HG03196 (cell line): ENCODE measurements at regions not wholly inside any gene's neighbourhood (a gene's known extent, or its start where the extent isn't known, plus 50 kb on each side); places are given as distances from the start of the nearest gene placed in this dataset.
A peak's percentile ranks its signal among the peaks of the same experiment; 100 is the strongest.
"Not testable (repeated sequence)": the region's sequence is repeated elsewhere in the genome, so short reads cannot be mapped to it uniquely, and the experiment has no call there.

Source experiments
- ATAC-seq: cut with Tn5 transposase; IDR thresholded peaks from one replicate; pipeline ENCODE4 v1.9.1; 2021; ENCODE audit not compliant: unreplicated experiment

DNA sequence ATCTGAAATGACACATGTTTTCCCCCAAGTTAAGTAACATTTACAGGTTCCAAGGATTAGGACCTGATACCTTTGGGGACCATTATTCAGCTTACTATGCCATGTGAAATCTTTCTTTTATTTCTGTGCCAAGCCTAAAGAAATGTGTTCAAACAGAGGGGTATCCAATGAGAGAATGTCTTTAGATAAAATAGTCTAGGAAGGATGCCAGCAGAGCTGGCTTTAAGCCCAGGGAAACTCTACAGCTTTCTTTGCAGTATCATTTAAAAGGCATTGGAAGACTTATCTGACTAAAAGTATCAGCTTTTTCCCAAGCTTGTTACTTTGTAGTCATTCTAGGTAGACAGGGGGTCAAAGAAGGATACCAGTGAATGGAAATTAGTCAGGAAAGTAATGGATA is 860.4 kb downstream of the PLA2G4A start:
- ATAC-seq: no peak

- no peak for ATAC-seq
These were observed 862.7 kb downstream of the PLA2G4A start for GRCh38 chr1:187691439-187691838.

- ATAC-seq: no peak
These were observed 864.0 kb downstream of the PLA2G4A start for GRCh38 chr1:187692799-187693198.

GRCh38 chr1:187696073-187696472 is 867.3 kb downstream of the PLA2G4A start:
- ATAC-seq: no peak

GRCh38 chr1:187703138-187704130 is 874.7 kb downstream of the PLA2G4A start:
- ATAC-seq: not testable (repeated sequence)

DNA sequence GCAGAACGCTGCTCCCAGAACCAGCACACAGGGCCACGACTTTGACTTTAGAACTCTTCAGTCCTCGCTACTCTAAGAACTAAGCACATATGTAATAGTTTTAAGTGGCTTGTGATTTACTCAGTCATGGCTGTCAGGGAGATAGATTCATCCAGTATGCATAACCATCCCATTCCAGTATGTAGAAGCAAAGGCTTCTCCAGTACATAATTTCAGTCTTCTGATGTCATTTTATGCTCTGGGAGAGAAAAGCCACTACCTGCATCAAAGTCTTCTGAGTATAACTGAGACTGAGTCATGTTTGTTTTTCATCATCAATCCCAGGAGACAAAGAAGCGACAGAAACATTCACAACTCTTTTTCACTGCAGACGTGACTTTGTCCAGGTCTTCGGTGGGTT is 885.7 kb downstream of the PLA2G4A start:
- no peak for ATAC-seq

- ATAC-seq: no peak
These were observed 886.7 kb downstream of the PLA2G4A start for GRCh38 chr1:187715483-187715882.

DNA sequence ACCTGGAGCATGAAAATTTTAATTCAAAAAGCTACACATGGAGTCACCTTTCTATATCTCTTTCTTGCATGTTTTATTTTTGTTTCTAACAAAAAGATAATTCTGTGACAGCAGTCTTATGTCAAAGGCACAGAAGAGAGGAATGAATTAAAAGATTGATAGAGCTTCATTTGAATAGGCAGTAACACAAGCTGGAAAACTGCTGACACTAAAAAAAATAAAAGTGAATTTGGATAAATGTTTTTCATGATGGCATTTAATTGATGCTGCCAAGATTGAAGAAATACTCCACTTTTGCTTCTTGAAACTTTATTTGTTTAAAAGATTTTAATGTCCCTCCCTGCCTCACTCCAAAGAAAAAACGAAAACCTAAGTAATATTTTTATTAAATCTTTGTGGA is 887.4 kb downstream of the PLA2G4A start:
- no peak for ATAC-seq

GRCh38 chr1:187718527-187718926 is 889.8 kb downstream of the PLA2G4A start:
- ATAC-seq: no peak

DNA sequence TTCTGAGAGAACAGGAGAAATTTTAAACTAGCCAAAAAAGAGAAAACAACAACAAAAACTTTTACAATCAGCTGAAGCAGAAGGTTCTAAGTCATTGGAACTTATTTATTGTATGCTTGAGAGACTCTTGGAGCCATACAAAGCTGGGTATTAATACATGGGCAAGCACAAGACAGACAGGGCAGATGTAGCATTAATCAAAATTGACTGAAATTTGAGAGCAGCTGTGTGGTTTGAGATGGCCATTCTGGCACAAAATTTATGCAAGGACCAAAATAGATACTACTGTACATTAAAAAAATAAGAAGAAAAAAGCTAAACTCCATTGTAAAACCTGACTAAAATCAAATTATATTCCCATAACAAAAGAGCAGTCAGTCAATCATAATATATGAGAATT is 892.5 kb downstream of the PLA2G4A start:
- no peak for ATAC-seq

- ATAC-seq: no peak
These were observed 896.5 kb downstream of the PLA2G4A start for GRCh38 chr1:187725216-187725615.

- ATAC-seq: no peak
These were observed 904.5 kb downstream of the PLA2G4A start for GRCh38 chr1:187733232-187733631.

GRCh38 chr1:187734427-187734826 is 905.7 kb downstream of the PLA2G4A start:
- ATAC-seq: no peak

- peak; percentile 82 for ATAC-seq
These were observed 915.9 kb downstream of the PLA2G4A start for GRCh38 chr1:187744665-187745064.

DNA sequence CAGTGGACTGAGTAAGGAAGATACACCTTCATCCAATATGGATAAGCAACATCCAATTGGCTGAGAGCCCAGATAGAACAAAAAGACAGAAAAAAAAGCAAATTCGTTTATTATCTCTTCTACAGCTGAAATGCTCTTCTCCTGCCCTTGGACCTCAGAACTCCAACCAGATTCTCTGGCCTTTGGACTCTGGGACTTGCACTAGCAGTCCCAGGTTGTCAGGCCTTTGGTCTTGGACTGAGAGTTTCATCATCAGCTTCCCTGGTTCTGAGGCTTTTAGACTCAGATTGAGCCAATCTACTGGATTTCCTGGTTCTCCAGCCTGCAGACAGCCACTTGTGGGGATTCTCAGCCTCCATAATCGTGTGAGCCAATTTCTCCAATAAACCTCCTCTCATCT is 926.8 kb downstream of the PLA2G4A start:
- ATAC-seq: no peak

DNA sequence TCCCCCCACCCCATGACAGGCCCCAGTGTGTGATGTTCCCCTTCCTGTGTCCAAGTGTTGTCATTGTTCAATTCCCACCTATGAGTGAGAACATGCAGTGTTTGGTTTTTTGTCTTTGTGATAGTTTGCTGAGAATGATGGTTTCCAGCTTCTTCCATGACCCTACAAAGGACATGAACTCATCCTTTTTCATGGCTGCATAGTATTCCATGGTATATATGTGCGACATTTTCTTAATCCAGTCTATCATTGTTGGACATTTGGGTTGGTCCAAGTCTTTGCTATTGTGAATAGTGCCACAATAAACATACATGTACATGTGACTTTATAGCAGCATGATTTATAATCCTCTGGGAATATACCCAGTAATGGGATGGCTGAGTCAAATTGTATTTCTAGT is 927.9 kb downstream of the PLA2G4A start:
- not testable (repeated sequence) for ATAC-seq

DNA sequence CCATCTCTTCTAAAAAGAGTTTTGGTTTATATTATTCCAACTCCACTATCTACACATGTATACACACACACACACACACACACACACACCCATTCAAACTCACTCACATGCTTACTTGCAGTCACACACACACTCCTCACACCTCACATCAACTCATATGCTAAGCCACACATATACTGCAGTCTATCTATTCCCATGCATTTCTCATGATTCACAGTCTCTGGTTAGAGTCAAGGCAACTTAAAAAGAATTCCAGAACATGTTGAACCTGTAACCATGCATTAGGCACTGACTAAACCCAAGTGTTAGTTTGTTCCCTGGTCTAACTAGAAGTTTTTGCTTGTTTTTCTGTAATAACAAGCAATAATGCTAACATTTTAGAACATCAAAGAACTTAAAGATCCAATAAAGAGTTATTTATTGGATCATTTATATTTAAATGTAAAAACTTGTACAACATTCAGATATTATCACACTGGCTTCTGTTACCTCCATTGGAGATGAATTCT is 931.1 kb downstream of the PLA2G4A start:
- no peak for ATAC-seq

DNA sequence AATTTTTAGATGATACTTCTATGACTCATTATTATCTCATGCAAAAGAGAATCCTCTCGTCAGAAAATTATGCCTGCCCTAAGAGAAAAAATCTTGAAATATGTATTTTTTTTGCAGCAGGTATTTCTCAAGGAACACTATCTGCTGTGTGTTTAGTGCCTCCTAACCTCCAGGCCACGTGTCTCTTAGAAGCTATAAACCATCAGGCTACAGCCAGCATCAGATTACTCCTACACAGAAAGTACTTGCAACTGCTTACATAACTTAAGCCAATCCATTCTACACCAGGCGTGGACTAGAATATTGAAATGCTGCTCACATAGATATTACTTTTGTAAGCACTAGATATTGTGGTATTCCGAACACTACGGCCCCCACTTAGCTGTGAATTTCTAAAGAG is 933.4 kb downstream of the PLA2G4A start:
- ATAC-seq: no peak

GRCh38 chr1:187763465-187763864 is 934.7 kb downstream of the PLA2G4A start:
- ATAC-seq: no peak

DNA sequence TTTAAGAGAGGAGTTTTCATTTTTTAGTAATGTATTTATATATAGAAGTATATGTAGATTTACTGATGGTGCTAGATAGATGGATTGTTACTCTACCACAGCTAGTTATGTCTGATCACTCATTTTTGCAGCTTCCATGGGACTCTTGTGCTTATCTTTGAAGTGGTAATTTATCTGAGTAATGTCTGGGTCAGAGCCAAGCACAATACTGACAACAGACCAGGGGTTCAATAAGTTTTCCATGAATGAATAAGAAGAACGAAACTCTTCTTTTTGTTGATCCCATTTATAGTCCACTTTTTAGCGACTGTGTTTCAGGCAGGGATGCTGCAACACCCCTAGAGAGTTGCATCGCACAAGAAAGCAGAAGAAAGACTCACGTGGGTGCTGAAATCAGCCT is 935.2 kb downstream of the PLA2G4A start:
- no peak for ATAC-seq

GRCh38 chr1:187771396-187771795 is 942.6 kb downstream of the PLA2G4A start:
- no peak for ATAC-seq

- no peak for ATAC-seq
These were observed 944.4 kb downstream of the PLA2G4A start for GRCh38 chr1:187773168-187773567.
